Body of pancreas (tissue), 4 donors: ENCODE measurements at regions not wholly inside any gene's neighbourhood (a gene's known extent, or its start where the extent isn't known, plus 50 kb on each side); places are given as distances from the start of the nearest gene placed in this dataset.

ENCODE experiments used
- POLR2A ChIP-seq, 3 donors: fragments of 450-650 bp; IDR thresholded peaks; one replicate each; pipeline ENCODE4 v1.6.1; 2016; ENCODE audit warnings: antibody characterized with exemption in 3 of 3, mild to moderate bottlenecking in 2 of 3
- TF ChIP-seq, protein P1 (sequence below), 7 experiments: fragments of 450-650 bp in 4 of 7; fragments of 200-600 bp in 3 of 7; sonication (generic) in 3 of 7; IDR thresholded peaks; one replicate each; pipeline ENCODE4 v1.5.1; 2016 to 2019; ENCODE audit warnings: antibody characterized with exemption in 7 of 7

GRCh38 chr5:116666901-116667300, 92.3 kb upstream of the SEMA6A start:
- TF ChIP-seq, protein P1, sequence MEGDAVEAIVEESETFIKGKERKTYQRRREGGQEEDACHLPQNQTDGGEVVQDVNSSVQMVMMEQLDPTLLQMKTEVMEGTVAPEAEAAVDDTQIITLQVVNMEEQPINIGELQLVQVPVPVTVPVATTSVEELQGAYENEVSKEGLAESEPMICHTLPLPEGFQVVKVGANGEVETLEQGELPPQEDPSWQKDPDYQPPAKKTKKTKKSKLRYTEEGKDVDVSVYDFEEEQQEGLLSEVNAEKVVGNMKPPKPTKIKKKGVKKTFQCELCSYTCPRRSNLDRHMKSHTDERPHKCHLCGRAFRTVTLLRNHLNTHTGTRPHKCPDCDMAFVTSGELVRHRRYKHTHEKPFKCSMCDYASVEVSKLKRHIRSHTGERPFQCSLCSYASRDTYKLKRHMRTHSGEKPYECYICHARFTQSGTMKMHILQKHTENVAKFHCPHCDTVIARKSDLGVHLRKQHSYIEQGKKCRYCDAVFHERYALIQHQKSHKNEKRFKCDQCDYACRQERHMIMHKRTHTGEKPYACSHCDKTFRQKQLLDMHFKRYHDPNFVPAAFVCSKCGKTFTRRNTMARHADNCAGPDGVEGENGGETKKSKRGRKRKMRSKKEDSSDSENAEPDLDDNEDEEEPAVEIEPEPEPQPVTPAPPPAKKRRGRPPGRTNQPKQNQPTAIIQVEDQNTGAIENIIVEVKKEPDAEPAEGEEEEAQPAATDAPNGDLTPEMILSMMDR (IDR thresholded peaks at IDR 0.05): no peak
- TF ChIP-seq POLR2A (IDR thresholded peaks at IDR 0.05): no peak
